Type B pancreatic cell (in vitro differentiated cells): ENCODE measurements at regions not wholly inside any gene's neighbourhood (a gene's known extent, or its start where the extent isn't known, plus 50 kb on each side); places are given as distances from the start of the nearest gene placed in this dataset.

Source experiments
- DNase-seq: peaks from one replicate; pipeline ENCODE4 v3.0.0; 2021; ENCODE audit warnings: mixed read lengths; ENCODE audit not compliant: unreplicated experiment; ENCODE audit errors: extremely low spot score
- H3K27ac Mint-ChIP-seq: 2 replicates; pipeline ENCODE4 v1.8.0; 2021; ENCODE audit warnings: mild to moderate bottlenecking, mixed read lengths
- H3K27me3 Mint-ChIP-seq: 2 replicates; pipeline ENCODE4 v1.8.0; 2021; ENCODE audit warnings: mixed read lengths
- H3K36me3 Mint-ChIP-seq: 2 replicates; pipeline ENCODE4 v1.8.0; 2021; ENCODE audit warnings: mixed read lengths
- H3K4me1 Mint-ChIP-seq: one replicate; pipeline ENCODE4 v1.8.0; 2021; ENCODE audit warnings: mixed read lengths; ENCODE audit not compliant: unreplicated experiment
- H3K4me3 Mint-ChIP-seq: 2 replicates; pipeline ENCODE4 v1.8.0; 2021; ENCODE audit warnings: mild to moderate bottlenecking, mixed read lengths
- H3K9me3 Mint-ChIP-seq: 2 replicates; pipeline ENCODE4 v1.8.0; 2021; ENCODE audit warnings: mixed read lengths
- CTCF ChIP-seq: fragments of 200-600 bp; sonication (generic); conservative IDR thresholded peaks from 2 replicates; pipeline ENCODE4 v1.5.0; 2021; ENCODE audit warnings: antibody characterized with exemption, mild to moderate bottlenecking

GRCh38 chr16:61237884-61238485 lies 798.3 kb downstream of the CDH8 start:
- Mint-ChIP-seq H3K27ac (no peak overlapping the region), H3K4me3 (no peak overlapping the region)
- DNase-seq, result no peak

GRCh38 chr16:61233713-61234112 lies 802.5 kb downstream of the CDH8 start:
- no peak overlapping the region for H3K27ac Mint-ChIP-seq
- no peak for TF ChIP-seq CTCF
- H3K4me3 Mint-ChIP-seq, result no peak overlapping the region
- no peak for DNase-seq
- peaks cover 6% of the 10 kb centered on the region for H3K27me3 Mint-ChIP-seq
- H3K36me3 Mint-ChIP-seq, result no peaks in the 10 kb centered on the region
- H3K9me3 Mint-ChIP-seq, result no peaks in the 10 kb centered on the region
- peaks cover 3% of the 10 kb centered on the region for H3K4me1 Mint-ChIP-seq

More at GRCh38 chr16:61237884-61238485, 798.3 kb downstream of the CDH8 start:
- Mint-ChIP-seq H3K36me3 (no peaks in the 10 kb centered on the region), H3K9me3 (no peaks in the 10 kb centered on the region), H3K4me1 (peaks cover 3% of the 10 kb centered on the region), H3K27me3 (peaks cover 6% of the 10 kb centered on the region)
- no peak for TF ChIP-seq CTCF

- Mint-ChIP-seq H3K36me3 (no peaks in the 10 kb centered on the region), H3K27ac (no peak overlapping the region), H3K27me3 (peaks cover 3% of the 10 kb centered on the region), H3K4me1 (no peaks in the 10 kb centered on the region), H3K4me3 (no peak overlapping the region), H3K9me3 (no peaks in the 10 kb centered on the region)
- no peak for DNase-seq
- no peak for TF ChIP-seq CTCF
Observed at GRCh38 chr16:61228371-61228770, 807.9 kb downstream of the CDH8 start.

- Mint-ChIP-seq H3K9me3 (no peaks in the 10 kb centered on the region), H3K4me3 (no peak overlapping the region), H3K4me1 (no peaks in the 10 kb centered on the region), H3K27me3 (no peaks in the 10 kb centered on the region), H3K36me3 (no peaks in the 10 kb centered on the region), H3K27ac (no peak overlapping the region)
- DNase-seq, result no peak
- TF ChIP-seq CTCF, result no peak
Observed at GRCh38 chr16:61215605-61216004, 820.6 kb downstream of the CDH8 start.

- no peak for TF ChIP-seq CTCF
- no peaks in the 10 kb centered on the region for H3K4me1 Mint-ChIP-seq
- H3K27ac Mint-ChIP-seq, result no peak overlapping the region
- no peaks in the 10 kb centered on the region for H3K36me3 Mint-ChIP-seq
- no peaks in the 10 kb centered on the region for H3K9me3 Mint-ChIP-seq
- no peaks in the 10 kb centered on the region for H3K27me3 Mint-ChIP-seq
- no peak overlapping the region for H3K4me3 Mint-ChIP-seq
- DNase-seq, result no peak
Observed at GRCh38 chr16:61214780-61215179, 821.5 kb downstream of the CDH8 start.

- no peaks in the 10 kb centered on the region for H3K9me3 Mint-ChIP-seq
- no peak for TF ChIP-seq CTCF
- no peak overlapping the region for H3K27ac Mint-ChIP-seq
- no peak overlapping the region for H3K4me3 Mint-ChIP-seq
- no peaks in the 10 kb centered on the region for H3K4me1 Mint-ChIP-seq
- H3K27me3 Mint-ChIP-seq, result no peaks in the 10 kb centered on the region
- H3K36me3 Mint-ChIP-seq, result no peaks in the 10 kb centered on the region
- DNase-seq, result no peak
Observed at GRCh38 chr16:61210076-61210475, 826.2 kb downstream of the CDH8 start.
